Suprapubic skin (tissue), 4 donors: ENCODE measurements at regions not wholly inside any gene's neighbourhood (a gene's known extent, or its start where the extent isn't known, plus 50 kb on each side); places are given as distances from the start of the nearest gene placed in this dataset.

Experiments
- CTCF ChIP-seq, 2 donors: fragments of 200-600 bp in 1 of 2; fragments of 450-650 bp in 1 of 2; sonication (generic) in 1 of 2; IDR thresholded peaks; one replicate each; pipeline ENCODE4 v1.5.1; 2016 to 2019; ENCODE audit warnings: antibody characterized with exemption in 2 of 2, mild to moderate bottlenecking in 1 of 2, moderate library complexity in 1 of 2
- EP300 ChIP-seq: sonication (generic); formaldehyde crosslinking; IDR thresholded peaks from one replicate; pipeline ENCODE4 v1.6.1; 2017; ENCODE audit warnings: antibody characterized with exemption
- POLR2A ChIP-seq, 2 donors: fragments of 450-650 bp; IDR thresholded peaks; one replicate each; pipeline ENCODE4 v1.6.1; 2017; ENCODE audit warnings: antibody characterized with exemption in 2 of 2, mild to moderate bottlenecking in 2 of 2, moderate library complexity in 2 of 2
- POLR2AphosphoS5 ChIP-seq, 3 donors: sonication (generic); formaldehyde crosslinking; IDR thresholded peaks; one replicate each; pipeline ENCODE4 v1.6.1; 2017; ENCODE audit warnings: antibody characterized with exemption in 3 of 3

DNA sequence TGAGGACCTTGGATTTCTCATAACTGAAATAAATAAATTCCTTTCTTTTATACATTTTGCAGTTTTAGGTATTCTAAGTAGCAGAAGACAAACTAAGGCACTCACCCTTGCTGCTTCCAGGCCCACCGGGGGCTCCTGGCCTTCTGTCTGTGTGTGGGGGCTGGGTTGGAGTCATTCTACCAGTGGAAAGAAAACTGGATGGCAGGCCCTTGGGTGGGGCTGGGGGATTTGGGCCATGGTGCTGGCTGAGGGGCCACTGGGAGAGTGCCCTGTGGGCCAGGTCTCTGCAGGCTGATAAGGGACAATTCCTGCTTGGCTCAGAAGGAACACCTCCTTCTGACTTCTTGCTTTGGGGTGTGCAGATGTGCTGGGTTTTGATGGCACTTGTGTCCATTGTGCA is 54.0 kb upstream of the CSF3R start:
- TF ChIP-seq POLR2A (IDR thresholded peaks at IDR 0.05) (no peak), CTCF (IDR thresholded peaks at IDR 0.05) (no peak), POLR2AphosphoS5 (IDR thresholded peaks at IDR 0.05) (no peak), EP300 (no peak)
